ENCODE measurements at regions not wholly inside any gene's neighbourhood (a gene's known extent, or its start where the extent isn't known, plus 50 kb on each side); places are given as distances from the start of the nearest gene placed in this dataset.

- TF ChIP-seq SIN3A (IDR thresholded peaks at IDR 0.05; ENCODE audit: borderline replicate concordance in 2 of 2, control insufficient read depth in 1 of 2, low read depth in 2 of 2, low read length in 2 of 2): no peak
- TF ChIP-seq RBM34 (IDR thresholded peaks at IDR 0.05; ENCODE audit: borderline replicate concordance, insufficient read depth, low read length): no peak
- TF ChIP-seq TAF7 (tag; IDR thresholded peaks at IDR 0.05): no peak
- TF ChIP-seq ADNP (tag; IDR thresholded peaks at IDR 0.05): no peak
- intact Hi-C loops (cut with micrococcal nuclease): no loop called here
- DNase-seq (ENCODE audit: extremely low read depth in 1 of 4, low spot score in 3 of 4) (no peak), ATAC-seq (no peak), FAIRE-seq (no peak)
- ChIA-PET POLR2A (no interaction called here), CTCF (ENCODE audit: low intra/inter-chr PET ratio) (no interaction called here)
- in situ Hi-C loops (cut with MboI): no loop called here
- H3K4me2 ChIP-seq (ENCODE audit: insufficient read depth, low read length): no peak overlapping the region
- no peak overlapping the region for H3K4me3 ChIP-seq
- H3K27me3 ChIP-seq (ENCODE audit: control insufficient read depth in 2 of 2, insufficient read depth in 2 of 2, low read length in 2 of 2): no peaks in the 10 kb centered on the region; a peak in 1 of 5 replicates
- 0% methylated on average over 1 of the region's 1 CpG for WGBS (ENCODE audit: insufficient coverage, low coverage, missing lambda C conversion rate)
- no TSS peak for BruUV-seq (replicated peaks)
- no peaks in the 10 kb centered on the region for H3K9me3 ChIP-seq (replicated peaks; ENCODE audit: control insufficient read depth, insufficient read depth, low read depth, low read length)
- H2AFZ ChIP-seq (ENCODE audit: low read depth, low read length): no peak overlapping the region
- no peak overlapping the region for H3K27ac ChIP-seq (ENCODE audit: extremely low read depth, low read depth, low read length)
- no peaks in the 10 kb centered on the region for H4K20me1 ChIP-seq (replicated peaks; ENCODE audit: control insufficient read depth, insufficient read depth, low read length)
- H3K4me1 ChIP-seq (replicated peaks in 1 of 2; ENCODE audit: control insufficient read depth in 2 of 2, insufficient read depth in 2 of 2, low read length in 2 of 2): no peaks in the 10 kb centered on the region
- H3K9me1 ChIP-seq (ENCODE audit: control insufficient read depth, insufficient read depth, low read length): no peaks in the 10 kb centered on the region
- no peaks in the 10 kb centered on the region for H3K79me2 ChIP-seq (ENCODE audit: control insufficient read depth, insufficient read depth, low read length)
- no peak overlapping the region for H3K9ac ChIP-seq (ENCODE audit: insufficient read depth in 1 of 2, low read depth in 2 of 2, low read length in 2 of 2)
- no peaks in the 10 kb centered on the region for H3K36me3 ChIP-seq (ENCODE audit: control insufficient read depth, insufficient read depth, low read length)
Measured at GRCh38 chr6:99813565-99813964, 180.5 kb downstream of the MCHR2 start.

GRCh38 chr6:99814230-99814928 lies 179.6 kb downstream of the MCHR2 start:
- Histone ChIP-seq H3K9me3 (replicated peaks; ENCODE audit: control insufficient read depth, insufficient read depth, low read depth, low read length) (no peaks in the 10 kb centered on the region), H3K4me2 (ENCODE audit: insufficient read depth, low read length) (no peak overlapping the region), H3K4me3 (no peak overlapping the region), H4K20me1 (replicated peaks; ENCODE audit: control insufficient read depth, insufficient read depth, low read length) (no peaks in the 10 kb centered on the region), H3K9ac (ENCODE audit: insufficient read depth in 1 of 2, low read depth in 2 of 2, low read length in 2 of 2) (no peak overlapping the region), H3K9me1 (ENCODE audit: control insufficient read depth, insufficient read depth, low read length) (no peaks in the 10 kb centered on the region), H3K36me3 (ENCODE audit: control insufficient read depth, insufficient read depth, low read length) (no peaks in the 10 kb centered on the region), H3K27ac (ENCODE audit: extremely low read depth, low read depth, low read length) (no peak overlapping the region), H2AFZ (ENCODE audit: low read depth, low read length) (no peak overlapping the region), H3K79me2 (ENCODE audit: control insufficient read depth, insufficient read depth, low read length) (no peaks in the 10 kb centered on the region), H3K4me1 (replicated peaks in 1 of 2; ENCODE audit: control insufficient read depth in 2 of 2, insufficient read depth in 2 of 2, low read length in 2 of 2) (no peaks in the 10 kb centered on the region), H3K27me3 (ENCODE audit: control insufficient read depth in 2 of 2, insufficient read depth in 2 of 2, low read length in 2 of 2) (no peaks in the 10 kb centered on the region; a peak in 1 of 5 replicates)
- intact Hi-C loops (cut with micrococcal nuclease) (no loop called here), in situ Hi-C loops (cut with MboI) (no loop called here)
- ATAC-seq (no peak), DNase-seq (ENCODE audit: extremely low read depth in 1 of 4, low spot score in 3 of 4) (no peak), FAIRE-seq (no peak)
- ChIA-PET POLR2A (no interaction called here), CTCF (ENCODE audit: low intra/inter-chr PET ratio) (no interaction called here)
- WGBS (ENCODE audit: insufficient coverage, low coverage, missing lambda C conversion rate): 1% methylated on average over 6 of the region's 6 CpGs
- TF ChIP-seq HNRNPLL (IDR thresholded peaks at IDR 0.05; ENCODE audit: low read depth, low read length, poor library complexity, severe bottlenecking) (no peak), ARID3A (IDR thresholded peaks at IDR 0.05; ENCODE audit: borderline replicate concordance, low read depth, low read length) (no peak), ARID1B (IDR thresholded peaks at IDR 0.05) (no peak)
- TF ChIP-seq, protein P1, sequence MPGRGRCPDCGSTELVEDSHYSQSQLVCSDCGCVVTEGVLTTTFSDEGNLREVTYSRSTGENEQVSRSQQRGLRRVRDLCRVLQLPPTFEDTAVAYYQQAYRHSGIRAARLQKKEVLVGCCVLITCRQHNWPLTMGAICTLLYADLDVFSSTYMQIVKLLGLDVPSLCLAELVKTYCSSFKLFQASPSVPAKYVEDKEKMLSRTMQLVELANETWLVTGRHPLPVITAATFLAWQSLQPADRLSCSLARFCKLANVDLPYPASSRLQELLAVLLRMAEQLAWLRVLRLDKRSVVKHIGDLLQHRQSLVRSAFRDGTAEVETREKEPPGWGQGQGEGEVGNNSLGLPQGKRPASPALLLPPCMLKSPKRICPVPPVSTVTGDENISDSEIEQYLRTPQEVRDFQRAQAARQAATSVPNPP (IDR thresholded peaks at IDR 0.05; ENCODE audit: borderline replicate concordance, insufficient read depth, insufficient read length): no peak
- BruUV-seq (replicated peaks): no TSS peak

Measured in K562 (cell line).